Activated CD8-positive, alpha-beta memory T cell treated with anti-CD3 and anti-CD28 coated beads for 48 hours (primary cell): ENCODE measurements at regions not wholly inside any gene's neighbourhood (a gene's known extent, or its start where the extent isn't known, plus 50 kb on each side); places are given as distances from the start of the nearest gene placed in this dataset.

Source experiments
- DNase-seq, 3 experiments: peaks; one replicate each; pipeline ENCODE4 v3.0.0-alpha.2; 2020; ENCODE audit warnings: low read depth in 2 of 3, low spot score in 2 of 3

DNA sequence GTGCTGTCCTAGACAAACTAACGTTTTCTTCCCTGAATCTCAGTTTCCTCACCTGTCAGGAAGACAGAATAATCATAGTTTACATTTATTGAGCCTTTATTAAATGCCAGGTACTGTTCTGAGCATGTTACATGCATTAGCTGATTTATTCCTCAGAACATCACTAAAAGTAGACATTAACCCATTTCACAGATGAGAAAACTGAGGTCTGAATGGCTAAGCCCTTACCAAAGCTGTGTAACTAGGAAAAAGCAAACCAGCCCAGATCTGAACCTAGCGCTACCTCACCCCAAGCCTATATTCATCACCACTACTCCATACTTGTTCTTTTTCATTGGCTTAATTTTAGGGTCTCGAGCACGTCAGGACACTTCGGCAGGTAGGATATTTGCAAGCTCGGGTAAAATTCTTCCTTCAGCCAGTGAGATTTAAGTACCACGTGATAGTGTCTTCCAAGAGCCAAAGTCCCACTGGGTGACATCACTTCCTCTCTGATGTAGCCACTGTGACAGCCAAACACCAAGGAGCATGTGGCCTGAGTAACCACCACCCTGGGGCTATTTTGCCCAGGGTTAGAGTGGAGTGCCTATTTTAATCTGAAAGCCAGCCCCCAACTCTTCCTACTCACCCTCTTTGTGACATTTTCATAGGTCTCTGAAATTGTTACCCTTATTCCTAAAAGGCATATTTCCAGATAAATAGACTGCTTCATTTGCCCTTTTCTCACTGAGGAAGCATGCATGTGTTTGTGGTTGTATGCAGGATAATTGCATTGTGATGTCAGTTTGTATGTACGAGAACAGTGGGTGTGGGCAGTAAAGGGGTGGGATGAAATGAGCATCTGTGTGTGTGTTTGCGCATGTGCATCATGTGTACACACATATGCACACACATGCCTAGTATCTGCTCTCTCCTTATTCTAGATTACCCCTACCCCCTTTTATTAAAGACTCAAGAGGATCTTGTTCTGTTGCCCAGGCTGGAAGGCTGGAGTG, 62.2 kb upstream of the WSCD2 start:
- no peak for DNase-seq

DNA sequence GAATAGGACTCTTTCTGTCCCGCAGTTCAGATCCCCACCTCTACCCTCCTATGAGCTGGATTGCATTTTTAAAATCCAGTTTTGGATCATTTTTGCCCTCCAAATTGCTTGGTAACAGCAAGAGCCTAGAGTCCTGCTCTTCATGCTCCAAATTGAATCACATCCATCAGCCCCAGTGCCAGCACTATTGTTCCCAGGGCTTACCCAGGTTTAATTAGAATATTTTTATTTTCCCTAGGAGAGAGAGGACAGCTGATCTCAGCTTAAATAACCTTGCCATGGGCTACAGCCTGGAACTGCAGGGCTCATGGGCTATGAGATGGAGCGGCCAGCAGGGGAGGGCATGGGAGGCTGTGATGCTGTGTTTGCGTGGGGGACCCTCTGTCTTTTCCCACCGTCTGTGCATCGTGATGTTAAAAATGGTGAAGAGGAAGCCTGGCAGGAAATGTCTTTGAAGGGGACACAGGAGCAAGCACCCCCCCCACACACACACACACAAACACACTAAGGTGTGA, 59.4 kb upstream of the WSCD2 start:
- DNase-seq: no peak

DNA sequence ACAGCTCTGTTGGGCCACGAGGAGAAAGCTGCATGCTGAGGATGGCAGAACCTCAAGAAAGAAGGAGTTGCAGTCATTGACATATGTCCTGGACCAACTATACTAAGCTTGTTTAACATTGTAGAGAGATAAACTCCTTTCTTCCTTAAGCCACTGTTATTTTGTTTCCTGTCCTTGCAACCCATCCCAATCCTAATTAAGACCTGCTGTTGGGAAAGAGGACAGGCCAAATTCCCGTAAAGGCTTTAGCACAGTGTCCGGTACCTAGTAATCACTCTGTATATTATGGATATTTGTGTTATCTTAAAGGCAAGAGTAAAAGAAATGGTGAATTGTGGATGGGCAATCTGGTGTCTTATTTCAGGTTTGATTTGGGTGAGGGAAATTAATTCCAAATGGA, 53.5 kb upstream of the WSCD2 start:
- DNase-seq: no peak

DNA sequence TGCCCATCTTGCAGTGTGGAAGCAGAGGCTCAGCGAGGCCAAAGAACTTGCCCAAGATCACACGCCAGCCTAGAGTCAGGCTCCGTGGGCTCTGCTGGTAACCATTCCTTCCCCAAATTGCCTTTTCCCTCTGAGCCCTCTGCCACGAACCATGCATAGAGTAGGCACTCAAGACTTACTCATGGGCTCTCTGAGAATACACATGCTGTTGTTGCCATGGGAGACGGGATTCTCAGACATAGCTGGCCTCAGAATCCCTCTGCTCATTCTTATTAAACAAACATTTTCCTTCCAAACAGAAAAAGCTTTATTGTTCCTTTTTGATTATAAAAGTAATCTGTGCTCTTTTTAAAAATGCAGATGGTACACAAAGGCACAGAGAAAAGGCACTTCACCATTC, 52.5 kb upstream of the WSCD2 start:
- no peak for DNase-seq

DNA sequence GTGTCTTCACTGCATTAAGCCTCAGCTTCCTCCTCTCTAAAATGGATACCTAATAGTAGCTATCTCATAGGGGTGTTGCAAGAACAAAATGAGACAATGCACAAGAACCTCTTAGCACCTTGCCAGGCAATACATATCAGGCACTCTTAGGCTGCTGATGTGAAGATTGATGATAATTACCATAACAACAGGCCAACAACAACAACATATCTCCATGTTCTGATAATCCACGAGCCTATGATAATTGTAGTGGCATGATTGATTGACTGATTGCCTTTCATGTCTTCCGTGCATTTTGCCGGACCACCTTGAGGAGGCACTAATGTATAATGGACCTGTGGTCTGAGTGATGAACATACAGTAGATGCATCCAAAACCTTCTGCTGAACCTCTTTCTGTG, 50.7 kb upstream of the WSCD2 start:
- no peak for DNase-seq
